Vagina (tissue), 2 donors: ENCODE measurements at regions not wholly inside any gene's neighbourhood (a gene's known extent, or its start where the extent isn't known, plus 50 kb on each side); places are given as distances from the start of the nearest gene placed in this dataset.

Source experiments
- DNase-seq, 2 donors: peaks; one replicate each; pipeline ENCODE4 v3.0.0-alpha.2; 2017; ENCODE audit errors: extremely low spot score in 2 of 2
- H3K27ac ChIP-seq: fragments of 200-600 bp; sonication (generic); one replicate; pipeline ENCODE4 v1.5.1; 2019
- H3K27me3 ChIP-seq: fragments of 200-600 bp; sonication (generic); one replicate; pipeline ENCODE4 v1.5.1; 2019
- H3K36me3 ChIP-seq, 2 donors: fragments of 200-600 bp; sonication (generic); one replicate each; pipeline ENCODE4 v1.5.1; 2017 to 2019
- H3K4me1 ChIP-seq: fragments of 200-600 bp; sonication (generic); one replicate; pipeline ENCODE4 v1.5.1; 2019
- H3K4me3 ChIP-seq, 2 donors: fragments of 200-600 bp; sonication (generic); 1 replicate in 1 of 2; 2 replicates in 1 of 2; pipeline ENCODE4 v1.5.1; 2016 to 2019
- H3K9me3 ChIP-seq: fragments of 200-600 bp; sonication (generic); one replicate; pipeline ENCODE4 v1.5.1; 2019
- CTCF ChIP-seq, 3 experiments: fragments of 450-650 bp in 2 of 3; fragments of 200-600 bp in 1 of 3; sonication (generic) in 1 of 3; IDR thresholded peaks; one replicate each; pipeline ENCODE4 v1.5.1; 2017 to 2019; ENCODE audit warnings: antibody characterized with exemption in 3 of 3, mild to moderate bottlenecking in 2 of 3, moderate library complexity in 2 of 3
- POLR2A ChIP-seq, 2 donors: fragments of 450-650 bp; IDR thresholded peaks; one replicate each; pipeline ENCODE4 v1.6.1; 2017; ENCODE audit warnings: antibody characterized with exemption in 2 of 2, mild to moderate bottlenecking in 2 of 2, moderate library complexity in 2 of 2
- POLR2AphosphoS5 ChIP-seq, 2 donors: sonication (generic); formaldehyde crosslinking; IDR thresholded peaks; one replicate each; pipeline ENCODE4 v1.9.0; 2017; ENCODE audit warnings: antibody characterized with exemption in 2 of 2, mild to moderate bottlenecking in 2 of 2, low read depth in 1 of 2; ENCODE audit not compliant: insufficient read depth in 1 of 2
- intact Hi-C: fragments of 100-400 bp; cut with DNase I; formaldehyde crosslinking; loops from one replicate; pipeline ENCODE4 v1.15.1; 2023

GRCh38 chr2:128788636-128789220 is 470.1 kb upstream of the HS6ST1 start:
- no peak for TF ChIP-seq CTCF (IDR thresholded peaks at IDR 0.05)
- no peak for TF ChIP-seq POLR2A (IDR thresholded peaks at IDR 0.05)
- TF ChIP-seq POLR2AphosphoS5 (IDR thresholded peaks at IDR 0.05; ENCODE audit: insufficient read depth in 1 of 2, low read depth in 1 of 2), result no peak
- no peak overlapping the region for H3K4me3 ChIP-seq
- H3K27me3 ChIP-seq, result no peaks in the 10 kb centered on the region
- intact Hi-C loops, result no loop called here
- H3K9me3 ChIP-seq, result no peaks in the 10 kb centered on the region
- no peak overlapping the region for H3K27ac ChIP-seq
- peak; percentile 67 to 72 for DNase-seq
- H3K4me1 ChIP-seq, result peaks cover 18% of the 10 kb centered on the region
- H3K36me3 ChIP-seq, result no peaks in the 10 kb centered on the region

- Histone ChIP-seq H3K27ac (no peak overlapping the region), H3K36me3 (no peaks in the 10 kb centered on the region), H3K9me3 (no peaks in the 10 kb centered on the region), H3K27me3 (no peaks in the 10 kb centered on the region), H3K4me3 (no peak overlapping the region), H3K4me1 (peaks cover 18% of the 10 kb centered on the region)
- intact Hi-C loops, result no loop called here
- TF ChIP-seq POLR2AphosphoS5 (IDR thresholded peaks at IDR 0.05; ENCODE audit: insufficient read depth in 1 of 2, low read depth in 1 of 2), result no peak
- no peak for TF ChIP-seq CTCF (IDR thresholded peaks at IDR 0.05)
- no peak for TF ChIP-seq POLR2A (IDR thresholded peaks at IDR 0.05)
- DNase-seq, result peak; percentile 49 to 56
Observed at GRCh38 chr2:128789221-128789620, 470.6 kb upstream of the HS6ST1 start.

GRCh38 chr2:128789776-128790455 is 471.2 kb upstream of the HS6ST1 start:
- H3K9me3 ChIP-seq, result no peaks in the 10 kb centered on the region
- TF ChIP-seq POLR2A (IDR thresholded peaks at IDR 0.05) (no peak), CTCF (IDR thresholded peaks at IDR 0.05) (no peak), POLR2AphosphoS5 (IDR thresholded peaks at IDR 0.05; ENCODE audit: insufficient read depth in 1 of 2, low read depth in 1 of 2) (no peak)
- H3K27ac ChIP-seq, result no peak overlapping the region
- peak; percentile 56 to 70 for DNase-seq
- no peaks in the 10 kb centered on the region for H3K36me3 ChIP-seq
- H3K27me3 ChIP-seq, result no peaks in the 10 kb centered on the region
- H3K4me1 ChIP-seq, result peaks cover 18% of the 10 kb centered on the region
- no peak overlapping the region for H3K4me3 ChIP-seq
- intact Hi-C loops, result no loop called here

- intact Hi-C loops, result no loop called here
- no peaks in the 10 kb centered on the region for H3K27me3 ChIP-seq
- no peak overlapping the region for H3K27ac ChIP-seq
- no peak overlapping the region for H3K4me3 ChIP-seq
- no peak for TF ChIP-seq CTCF (IDR thresholded peaks at IDR 0.05)
- no peak for TF ChIP-seq POLR2A (IDR thresholded peaks at IDR 0.05)
- no peak for TF ChIP-seq POLR2AphosphoS5 (IDR thresholded peaks at IDR 0.05; ENCODE audit: insufficient read depth in 1 of 2, low read depth in 1 of 2)
- no peaks in the 10 kb centered on the region for H3K9me3 ChIP-seq
- peaks cover 18% of the 10 kb centered on the region for H3K4me1 ChIP-seq
- H3K36me3 ChIP-seq, result no peaks in the 10 kb centered on the region
- DNase-seq, result peak in 1 of 2 donors; percentile 67
Observed at GRCh38 chr2:128790541-128791001, 471.9 kb upstream of the HS6ST1 start.
